DMS 273 (cell line): ENCODE measurements at regions not wholly inside any gene's neighbourhood (a gene's known extent, or its start where the extent isn't known, plus 50 kb on each side); places are given as distances from the start of the nearest gene placed in this dataset.
"Not testable (repeated sequence)": the region's sequence is repeated elsewhere in the genome, so short reads cannot be mapped to it uniquely, and the experiment has no call there.

ENCODE experiments used
- DNase-seq: peaks from one replicate; lab custom pipeline; 2025; ENCODE audit not compliant: unreplicated experiment; lab: John Stamatoyannopoulos, UW

- DNase-seq = no peak
These were observed 341.7 kb downstream of the LRRC3B start for GRCh38 chr3:26964313-26964712.

- no peak for DNase-seq
These were observed 342.3 kb downstream of the LRRC3B start for GRCh38 chr3:26964836-26965235.

- no peak for DNase-seq
These were observed 344.9 kb downstream of the LRRC3B start for GRCh38 chr3:26967501-26967900.

DNA sequence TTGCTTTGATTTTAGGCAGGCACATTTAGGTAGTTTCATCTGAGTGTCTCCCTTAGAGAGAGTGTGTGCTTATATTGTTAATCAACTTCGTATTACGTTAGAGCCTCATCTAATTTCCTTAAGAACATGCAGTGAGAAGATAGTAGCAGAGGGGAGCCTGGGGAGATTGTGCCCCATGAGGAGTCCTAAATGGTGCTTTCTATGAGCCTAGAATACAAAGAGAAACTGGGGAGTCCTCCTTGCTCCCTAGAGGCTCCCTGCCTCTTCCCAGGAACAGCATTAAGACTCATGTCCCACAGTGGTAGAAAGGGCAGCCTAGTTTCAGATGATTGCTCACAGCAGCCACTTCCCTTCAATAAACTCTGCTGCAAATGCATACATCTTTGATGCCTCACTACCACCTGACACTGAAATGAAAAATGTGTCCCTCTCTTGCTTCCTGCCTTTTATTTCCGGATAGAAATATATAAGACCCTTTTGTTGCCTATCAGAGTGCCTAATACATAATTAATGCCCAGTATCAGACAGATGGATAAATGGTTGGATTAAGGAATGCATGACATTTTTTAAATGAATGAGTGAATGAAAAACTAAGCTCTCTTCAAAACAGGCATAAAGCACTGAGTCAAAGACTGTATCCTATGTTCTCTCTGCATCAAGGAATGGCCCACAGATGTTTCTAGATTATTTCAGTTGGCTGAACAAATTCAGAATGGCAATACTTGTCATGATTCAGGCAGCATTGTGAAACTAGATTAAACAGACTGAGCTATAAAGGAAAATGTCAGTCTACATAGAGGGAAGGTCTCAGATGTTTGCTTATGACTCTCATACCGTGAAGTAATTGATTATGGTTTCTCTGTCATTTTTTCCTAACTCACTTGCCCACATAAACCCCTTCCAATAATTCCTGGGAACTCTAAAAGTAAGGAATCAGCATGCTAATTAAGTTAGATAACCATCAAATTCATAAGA, 362.1 kb downstream of the LRRC3B start:
- DNase-seq = no peak

- no peak for DNase-seq
These were observed 366.5 kb downstream of the LRRC3B start for GRCh38 chr3:26989037-26989436.

GRCh38 chr3:26997226-26997625, 372.0 kb downstream of the NEK10 start:
- no peak for DNase-seq

DNA sequence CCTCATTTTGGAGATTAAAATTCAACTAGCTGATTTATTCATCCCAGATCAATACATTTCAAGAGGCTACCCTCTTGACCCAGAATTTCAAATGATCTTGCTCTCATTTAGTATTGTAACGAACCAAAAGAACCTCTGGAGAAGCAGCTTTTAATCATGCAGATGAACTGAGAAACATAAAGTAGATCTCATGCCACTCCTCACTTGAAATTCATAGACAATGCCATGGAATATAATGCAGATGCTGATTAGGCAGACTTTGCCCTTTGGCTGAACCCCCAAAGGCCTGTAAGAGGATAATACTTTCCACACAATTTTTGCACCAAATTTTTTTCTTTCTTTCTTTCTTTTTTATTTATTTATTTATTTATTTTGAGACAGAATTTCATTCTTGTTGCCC, 358.3 kb downstream of the NEK10 start:
- DNase-seq = no peak

- no peak for DNase-seq
These were observed 347.0 kb downstream of the NEK10 start for GRCh38 chr3:27022096-27022761.

DNA sequence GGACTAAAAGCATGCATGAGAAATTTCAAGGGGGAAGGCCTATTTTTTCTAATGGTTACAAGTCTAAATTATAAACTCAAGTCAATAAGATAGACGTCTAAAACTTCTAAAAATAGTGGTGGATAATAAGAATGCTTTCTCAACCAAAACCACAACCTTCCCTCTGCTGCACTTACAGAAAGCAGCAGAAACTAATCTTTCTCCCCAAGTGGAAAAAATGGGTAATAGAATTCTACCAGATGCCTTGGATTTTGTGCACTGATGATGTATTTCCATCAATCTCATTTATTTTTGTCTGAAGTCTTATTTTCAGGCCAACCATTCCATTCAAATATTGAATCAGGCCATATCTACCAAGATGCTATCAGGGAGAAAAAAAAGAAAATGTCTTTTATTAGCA, 344.7 kb downstream of the NEK10 start:
- no peak for DNase-seq

GRCh38 chr3:27025718-27026117, 343.5 kb downstream of the NEK10 start:
- DNase-seq = peak; percentile 0

DNA sequence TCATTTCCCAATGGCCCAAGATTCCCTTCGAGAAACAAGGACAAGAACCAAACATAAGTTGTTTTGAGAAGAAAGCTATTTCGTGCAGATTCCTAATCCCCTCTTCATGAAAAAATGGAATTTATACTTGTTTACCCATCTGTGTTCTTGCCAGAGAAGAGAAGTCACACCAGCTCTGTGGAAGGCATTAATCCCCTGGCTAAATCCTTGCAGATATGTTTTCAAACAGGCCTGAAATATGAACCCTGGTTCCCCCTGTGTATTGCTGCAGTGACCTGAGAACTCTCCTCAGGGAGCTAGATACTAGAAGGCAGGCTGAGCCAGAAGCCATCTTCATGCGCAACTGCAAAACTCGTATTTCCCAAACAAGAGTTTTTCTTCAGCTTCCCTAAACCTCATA, 337.7 kb downstream of the NEK10 start:
- DNase-seq = no peak

GRCh38 chr3:27034255-27034654, 334.9 kb downstream of the NEK10 start:
- no peak for DNase-seq

DNA sequence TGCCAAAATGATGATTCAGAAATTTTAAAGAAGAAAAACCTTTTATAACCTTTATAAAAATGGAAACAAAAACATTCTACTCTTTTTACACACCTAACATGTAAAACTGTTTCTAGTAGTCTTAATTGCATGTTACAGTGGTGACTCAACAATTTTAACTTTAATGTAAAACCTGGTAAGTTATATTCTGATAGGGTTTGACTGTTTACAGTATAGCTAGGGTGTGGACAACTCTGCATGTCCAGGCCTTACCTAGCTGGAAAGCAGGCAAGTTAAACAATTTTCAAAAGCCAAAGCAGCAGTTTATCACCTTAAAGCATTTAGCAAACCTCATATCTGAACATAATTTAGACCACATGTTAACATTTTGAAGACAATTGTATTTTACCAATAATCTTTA, 328.5 kb downstream of the NEK10 start:
- no peak for DNase-seq

GRCh38 chr3:27042541-27042940, 326.6 kb downstream of the NEK10 start:
- DNase-seq = not testable (repeated sequence)

DNA sequence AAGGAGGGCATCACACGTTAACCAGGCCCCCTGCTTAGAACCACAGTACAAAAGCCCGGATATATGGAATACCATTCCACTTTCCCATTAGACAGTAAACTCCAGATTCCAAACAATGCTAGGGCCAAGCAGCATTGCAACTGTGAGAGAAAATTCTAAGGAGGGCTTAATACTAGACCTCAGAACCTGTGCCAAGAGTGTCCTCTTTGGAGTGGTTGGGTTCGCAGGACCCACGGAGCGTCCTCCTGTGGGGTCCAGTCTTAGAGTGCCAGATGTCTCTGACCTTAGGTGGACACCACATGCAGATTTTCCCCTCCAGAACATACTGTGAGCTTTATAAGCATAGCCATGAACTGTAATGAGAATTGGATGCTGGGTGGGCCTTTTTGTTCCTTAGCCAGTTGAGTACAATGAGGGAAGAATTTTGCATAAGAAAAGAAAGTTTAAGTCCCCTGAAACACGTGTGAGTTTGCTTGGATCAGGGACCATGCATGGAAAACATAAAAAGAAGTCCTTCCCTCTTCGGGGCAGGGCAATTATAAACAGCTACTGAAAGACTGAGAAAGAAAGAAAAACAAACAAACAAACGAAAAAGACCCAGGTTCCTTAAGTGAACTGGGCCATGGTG, 325.7 kb downstream of the NEK10 start:
- no peak for DNase-seq

DNA sequence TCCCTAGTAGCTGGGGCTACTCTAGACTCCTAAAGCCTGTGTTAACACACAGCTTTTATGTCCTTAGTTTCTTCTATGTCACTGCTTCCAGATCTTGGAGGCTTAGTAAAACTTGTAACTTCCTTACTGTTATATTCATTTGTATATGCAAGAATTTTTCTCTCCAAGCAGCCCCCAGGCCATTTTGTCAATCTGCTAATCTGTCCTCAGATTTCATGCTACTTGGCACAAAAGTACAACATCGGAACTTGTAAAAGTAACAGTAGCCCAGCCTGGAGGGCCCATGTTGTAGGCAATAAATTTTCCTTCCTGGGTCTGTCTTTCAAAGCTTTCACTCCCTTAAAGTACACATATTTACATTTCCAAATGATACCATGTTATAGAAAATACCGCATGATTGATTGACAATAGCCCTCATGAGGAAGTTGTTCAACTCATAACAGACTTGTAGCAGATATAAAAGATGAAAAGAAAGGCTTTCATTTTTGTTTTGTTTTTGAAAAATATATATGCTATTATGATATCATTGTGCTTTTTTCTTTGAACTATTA, 324.2 kb downstream of the NEK10 start:
- DNase-seq = no peak

GRCh38 chr3:27046351-27046750, 322.8 kb downstream of the NEK10 start:
- DNase-seq = no peak

- no peak for DNase-seq
These were observed 319.4 kb downstream of the NEK10 start for GRCh38 chr3:27049792-27050191.

DNA sequence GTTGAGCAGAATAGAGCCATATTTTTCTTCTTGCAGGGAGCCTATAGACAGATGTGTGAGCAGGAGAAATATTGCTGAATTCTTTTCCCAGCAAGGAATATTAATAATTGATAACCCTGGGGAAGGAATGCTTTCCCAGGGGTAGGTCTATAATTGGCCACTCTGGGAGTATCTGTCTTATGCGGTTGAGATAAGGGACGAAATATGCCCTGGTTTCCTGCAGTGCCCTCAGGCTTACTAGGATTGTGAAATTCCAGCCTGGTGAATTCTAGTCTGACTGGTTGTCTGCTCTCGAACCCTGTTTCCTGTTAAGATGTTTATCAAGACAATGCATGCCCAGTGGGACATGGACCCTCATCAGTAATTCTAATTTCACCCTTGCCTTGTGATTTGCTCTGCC, 317.7 kb downstream of the NEK10 start:
- not testable (repeated sequence) for DNase-seq

DNA sequence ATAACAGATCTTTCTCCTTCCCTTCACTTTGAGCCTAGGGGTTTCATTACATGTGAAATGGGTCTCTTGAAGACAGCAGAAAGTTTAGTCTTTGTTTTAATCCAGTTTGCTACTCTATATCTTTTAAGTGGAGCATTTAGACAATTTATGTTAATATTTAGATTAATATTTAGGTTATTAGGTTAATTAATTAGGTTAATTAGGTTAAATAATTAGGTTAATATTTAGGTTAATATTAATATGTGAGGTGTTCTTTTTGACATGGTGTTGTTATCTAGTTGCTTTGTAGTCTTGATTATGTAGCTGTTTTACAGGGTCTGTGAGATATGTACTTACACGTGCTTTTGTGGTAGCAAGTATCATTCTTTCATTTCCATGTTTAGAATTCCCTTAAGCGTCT, 312.9 kb downstream of the NEK10 start:
- DNase-seq = no peak

DNA sequence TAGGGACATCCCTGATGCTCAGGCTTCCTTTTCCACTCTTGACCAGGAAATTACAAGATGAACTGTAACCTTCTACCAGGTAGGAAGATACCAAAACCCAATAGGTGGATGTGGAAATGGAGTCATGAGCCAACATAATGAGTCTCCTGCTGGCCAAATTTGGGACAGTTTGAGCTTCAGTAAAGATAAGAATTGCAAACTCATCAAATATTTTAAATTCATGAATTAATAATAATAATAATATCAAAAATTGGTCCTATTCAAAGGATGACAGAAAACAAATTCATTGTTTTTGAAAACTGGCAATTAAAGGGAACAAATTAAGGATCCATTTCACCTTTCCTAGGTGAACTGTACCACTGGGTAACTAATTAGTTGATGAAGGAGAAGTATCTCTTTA, 309.7 kb downstream of the NEK10 start:
- no peak for DNase-seq
